HUES48 (cell line): ENCODE measurements at regions not wholly inside any gene's neighbourhood (a gene's known extent, or its start where the extent isn't known, plus 50 kb on each side); places are given as distances from the start of the nearest gene placed in this dataset.

ENCODE experiments used
- H3K27ac ChIP-seq: one replicate; pipeline ENCODE4 v1.7.0; 2013; ENCODE audit warnings: low read depth, low read length, inconsistent platforms
- H3K27me3 ChIP-seq: 2 replicates; pipeline ENCODE4 v1.6.1; 2013; ENCODE audit warnings: mild to moderate bottlenecking, low read length; ENCODE audit not compliant: control insufficient read depth, insufficient read depth
- H3K36me3 ChIP-seq: 2 replicates; pipeline ENCODE4 v1.6.1; 2013; ENCODE audit warnings: low read length; ENCODE audit not compliant: control insufficient read depth, insufficient read depth
- H3K4me1 ChIP-seq: 2 replicates; pipeline ENCODE4 v1.6.1; 2013; ENCODE audit warnings: mild to moderate bottlenecking, low read length; ENCODE audit not compliant: control insufficient read depth, insufficient read depth
- H3K4me3 ChIP-seq: 2 replicates; pipeline ENCODE4 v1.5.1; 2013; ENCODE audit warnings: mild to moderate bottlenecking, low read depth, low read length
- H3K9ac ChIP-seq: 2 replicates; pipeline ENCODE4 v1.6.1; 2013; ENCODE audit warnings: mild to moderate bottlenecking, low read depth, low read length, moderate library complexity
- H3K9me3 ChIP-seq: 2 replicates; pipeline ENCODE4 v1.6.1; 2013; ENCODE audit warnings: low read length; ENCODE audit not compliant: control insufficient read depth, insufficient read depth

- Histone ChIP-seq H3K27ac (no peak overlapping the region), H3K4me1 (no peaks in the 10 kb centered on the region), H3K4me3 (no peak overlapping the region), H3K27me3 (no peaks in the 10 kb centered on the region), H3K9me3 (no peaks in the 10 kb centered on the region), H3K9ac (no peak overlapping the region), H3K36me3 (no peaks in the 10 kb centered on the region)
These were observed 84.7 kb downstream of the RBBP6 start for GRCh38 chr16:24624102-24624501.

- Histone ChIP-seq H3K9me3 (peaks cover 2% of the 10 kb centered on the region; the same call in 1 of the 2 replicates), H3K27me3 (no peaks in the 10 kb centered on the region), H3K9ac (no peak overlapping the region), H3K27ac (no peak overlapping the region), H3K36me3 (no peaks in the 10 kb centered on the region), H3K4me3 (no peak overlapping the region), H3K4me1 (no peaks in the 10 kb centered on the region)
These were observed 86.9 kb downstream of the RBBP6 start for GRCh38 chr16:24626256-24626655.

- no peak overlapping the region for H3K27ac ChIP-seq
- H3K27me3 ChIP-seq: no peaks in the 10 kb centered on the region
These were observed 94.5 kb upstream of the TNRC6A start for GRCh38 chr16:24634919-24635318.

GRCh38 chr16:24635900-24636610 lies 93.4 kb upstream of the TNRC6A start:
- Histone ChIP-seq H3K27ac (no peak overlapping the region), H3K9me3 (no peaks in the 10 kb centered on the region), H3K4me3 (no peak overlapping the region), H3K36me3 (no peaks in the 10 kb centered on the region), H3K27me3 (no peaks in the 10 kb centered on the region), H3K9ac (no peak overlapping the region), H3K4me1 (no peaks in the 10 kb centered on the region)

More at GRCh38 chr16:24634919-24635318, 94.5 kb upstream of the TNRC6A start:
- Histone ChIP-seq H3K4me1 (no peaks in the 10 kb centered on the region), H3K9ac (no peak overlapping the region), H3K9me3 (peaks cover 2% of the 10 kb centered on the region; the same call in 1 of the 2 replicates), H3K36me3 (no peaks in the 10 kb centered on the region), H3K4me3 (no peak overlapping the region)

- H3K9me3 ChIP-seq: no peaks in the 10 kb centered on the region
- H3K4me1 ChIP-seq: no peaks in the 10 kb centered on the region
- H3K27me3 ChIP-seq: no peaks in the 10 kb centered on the region
- no peak overlapping the region for H3K9ac ChIP-seq
- no peak overlapping the region for H3K27ac ChIP-seq
- no peaks in the 10 kb centered on the region for H3K36me3 ChIP-seq
- H3K4me3 ChIP-seq: no peak overlapping the region
These were observed 89.7 kb upstream of the TNRC6A start for GRCh38 chr16:24639769-24640168.

GRCh38 chr16:24643489-24643888 lies 86.0 kb upstream of the TNRC6A start:
- Histone ChIP-seq H3K27ac (no peak overlapping the region), H3K4me3 (no peak overlapping the region), H3K27me3 (no peaks in the 10 kb centered on the region), H3K36me3 (no peaks in the 10 kb centered on the region), H3K9ac (no peak overlapping the region), H3K4me1 (no peaks in the 10 kb centered on the region), H3K9me3 (no peaks in the 10 kb centered on the region)

- Histone ChIP-seq H3K4me1 (no peaks in the 10 kb centered on the region), H3K27me3 (no peaks in the 10 kb centered on the region), H3K9ac (no peak overlapping the region), H3K27ac (no peak overlapping the region), H3K9me3 (no peaks in the 10 kb centered on the region), H3K36me3 (no peaks in the 10 kb centered on the region), H3K4me3 (no peak overlapping the region)
These were observed 83.5 kb upstream of the TNRC6A start for GRCh38 chr16:24645739-24646645.

GRCh38 chr16:24646646-24646995 lies 82.8 kb upstream of the TNRC6A start:
- Histone ChIP-seq H3K27me3 (no peaks in the 10 kb centered on the region), H3K9me3 (no peaks in the 10 kb centered on the region), H3K36me3 (no peaks in the 10 kb centered on the region), H3K4me1 (no peaks in the 10 kb centered on the region), H3K27ac (no peak overlapping the region), H3K9ac (no peak overlapping the region), H3K4me3 (no peak overlapping the region)

GRCh38 chr16:24652209-24652712 lies 77.2 kb upstream of the TNRC6A start:
- Histone ChIP-seq H3K9ac (no peak overlapping the region), H3K4me1 (peaks cover 5% of the 10 kb centered on the region), H3K9me3 (no peaks in the 10 kb centered on the region), H3K36me3 (no peaks in the 10 kb centered on the region), H3K27ac (no peak overlapping the region), H3K4me3 (no peak overlapping the region), H3K27me3 (no peaks in the 10 kb centered on the region)

GRCh38 chr16:24652803-24653202 lies 76.6 kb upstream of the TNRC6A start:
- Histone ChIP-seq H3K9ac (no peak overlapping the region), H3K27ac (no peak overlapping the region), H3K36me3 (no peaks in the 10 kb centered on the region), H3K27me3 (no peaks in the 10 kb centered on the region), H3K9me3 (no peaks in the 10 kb centered on the region), H3K4me3 (no peak overlapping the region), H3K4me1 (peaks cover 5% of the 10 kb centered on the region)

- Histone ChIP-seq H3K4me1 (peaks cover 5% of the 10 kb centered on the region), H3K27ac (no peak overlapping the region)
These were observed 75.7 kb upstream of the TNRC6A start for GRCh38 chr16:24653725-24654124.

More at GRCh38 chr16:24653725-24654124, 75.7 kb upstream of the TNRC6A start:
- Histone ChIP-seq H3K9me3 (no peaks in the 10 kb centered on the region), H3K27me3 (no peaks in the 10 kb centered on the region), H3K9ac (no peak overlapping the region), H3K4me3 (no peak overlapping the region), H3K36me3 (no peaks in the 10 kb centered on the region)
